SU-DHL-6 (cell line): ENCODE measurements at regions not wholly inside any gene's neighbourhood (a gene's known extent, or its start where the extent isn't known, plus 50 kb on each side); places are given as distances from the start of the nearest gene placed in this dataset.

Experiments
- H2AFZ ChIP-seq: fragments of 200-600 bp; sonication (generic); 2 replicates; pipeline ENCODE4 v1.6.1; 2014; ENCODE audit warnings: low read depth, mild to moderate bottlenecking, moderate library complexity, mixed read lengths, antibody characterized with exemption, low read length; ENCODE audit not compliant: severe bottlenecking
- H3F3A ChIP-seq: fragments of 200-600 bp; shearing (Covaris generic); 2 replicates; pipeline ENCODE4 v1.6.0; 2016; ENCODE audit warnings: antibody characterized with exemption, mild to moderate bottlenecking; ENCODE audit not compliant: insufficient read depth
- H3K27ac ChIP-seq: fragments of 200-600 bp; sonication (generic); 2 replicates; pipeline ENCODE4 v1.5.1; 2016; ENCODE audit warnings: low read depth, mild to moderate bottlenecking, low read length, moderate library complexity, mixed read lengths
- H3K27me3 ChIP-seq: fragments of 200-600 bp; sonication (generic), shearing (Covaris generic); 2 replicates; pipeline ENCODE4 v1.6.0; 2014; ENCODE audit warnings: mild to moderate bottlenecking, low read length
- H3K36me3 ChIP-seq: fragments of 200-600 bp; sonication (generic); 2 replicates; pipeline ENCODE4 v1.6.1; 2014; ENCODE audit warnings: mild to moderate bottlenecking, low read length, mixed read lengths
- H3K4me2 ChIP-seq: fragments of 300-600, 200-600 bp; shearing (Covaris generic), sonication (generic); 2 replicates; pipeline ENCODE4 v1.6.0; 2014; ENCODE audit warnings: low read length, low read depth, mild to moderate bottlenecking; ENCODE audit not compliant: poor library complexity, severe bottlenecking
- H3K4me3 ChIP-seq: fragments of 200-600 bp; sonication (generic); 2 replicates; pipeline ENCODE4 v1.5.1; 2014; ENCODE audit warnings: antibody characterized with exemption, low read length, mild to moderate bottlenecking, mixed read lengths; ENCODE audit not compliant: insufficient read depth, poor library complexity, severe bottlenecking
- H3K79me2 ChIP-seq: fragments of 200-600 bp; sonication (generic); 2 replicates; pipeline ENCODE4 v1.6.1; 2014; ENCODE audit warnings: mild to moderate bottlenecking, low read length, moderate library complexity; ENCODE audit not compliant: insufficient read depth
- H3K9ac ChIP-seq: fragments of 200-600 bp; sonication (generic); 2 replicates; pipeline ENCODE4 v1.7.0; 2014; ENCODE audit warnings: mild to moderate bottlenecking, low read length
- H3K9me2 ChIP-seq: fragments of 200-600 bp; sonication (generic); replicated peaks from 2 replicates; pipeline ENCODE4 v1.6.1; 2014; ENCODE audit warnings: low read length; ENCODE audit not compliant: insufficient read depth
- H3K9me3 ChIP-seq: fragments of 200-600 bp; sonication (generic); 2 replicates; pipeline ENCODE4 v1.6.1; 2014; ENCODE audit warnings: low read length, mixed read lengths; ENCODE audit not compliant: insufficient read depth
- H4K20me1 ChIP-seq: fragments of 200-600 bp; sonication (generic); 2 replicates; pipeline ENCODE4 v1.6.1; 2014; ENCODE audit warnings: low read depth, mild to moderate bottlenecking, antibody characterized with exemption, low read length, moderate library complexity, mixed read lengths
- CTCF ChIP-seq: fragments of 200-600 bp; sonication (generic); IDR thresholded peaks from one replicate; pipeline ENCODE4 v1.5.1; 2017; ENCODE audit warnings: antibody characterized with exemption, mild to moderate bottlenecking, low read length, moderate library complexity; ENCODE audit not compliant: insufficient read depth, poor library complexity, severe bottlenecking
- EZH2phosphoT487 ChIP-seq: fragments of 200-600 bp; sonication (generic), shearing (Covaris generic); conservative IDR thresholded peaks from 2 replicates; pipeline ENCODE4 v1.6.1; 2018; ENCODE audit warnings: mild to moderate bottlenecking, antibody characterized with exemption, low read length, moderate library complexity, mixed read lengths

GRCh38 chr1:222314839-222315238 is 233.1 kb downstream of the HHIPL2 start:
- Histone ChIP-seq H3K27me3 (no peaks in the 10 kb centered on the region), H3K9ac (no peak overlapping the region), H3K9me2 (no peaks in the 10 kb centered on the region), H3K79me2 (no peaks in the 10 kb centered on the region), H3K36me3 (no peaks in the 10 kb centered on the region), H3F3A (no peaks in the 10 kb centered on the region), H3K4me3 (no peak overlapping the region), H3K9me3 (no peaks in the 10 kb centered on the region), H4K20me1 (no peaks in the 10 kb centered on the region), H2AFZ (no peak overlapping the region), H3K27ac (no peak overlapping the region), H3K4me2 (no peak overlapping the region)
- TF ChIP-seq CTCF (no peak), EZH2phosphoT487 (no peak)

GRCh38 chr1:222310836-222311235 is 237.1 kb downstream of the HHIPL2 start:
- Histone ChIP-seq H3K4me3 (no peak overlapping the region), H3K36me3 (no peaks in the 10 kb centered on the region), H3K9ac (no peak overlapping the region), H3K27me3 (no peaks in the 10 kb centered on the region), H3K9me2 (no peaks in the 10 kb centered on the region), H4K20me1 (no peaks in the 10 kb centered on the region), H3K79me2 (no peaks in the 10 kb centered on the region), H3F3A (no peaks in the 10 kb centered on the region), H2AFZ (no peak overlapping the region), H3K4me2 (no peak overlapping the region), H3K9me3 (no peaks in the 10 kb centered on the region), H3K27ac (no peak overlapping the region)
- no peak for TF ChIP-seq CTCF
- TF ChIP-seq EZH2phosphoT487: no peak

- no peaks in the 10 kb centered on the region for H3K9me3 ChIP-seq
- H3K9ac ChIP-seq: no peak overlapping the region
- TF ChIP-seq CTCF (no peak), EZH2phosphoT487 (no peak)
Measured at GRCh38 chr1:222307621-222308020, 240.3 kb downstream of the HHIPL2 start.

More at GRCh38 chr1:222307621-222308020, 240.3 kb downstream of the HHIPL2 start:
- Histone ChIP-seq H2AFZ (no peak overlapping the region), H3K9me2 (no peaks in the 10 kb centered on the region), H3K79me2 (no peaks in the 10 kb centered on the region), H3K4me2 (no peak overlapping the region), H3K27ac (no peak overlapping the region), H3F3A (no peaks in the 10 kb centered on the region), H4K20me1 (no peaks in the 10 kb centered on the region), H3K36me3 (no peaks in the 10 kb centered on the region), H3K27me3 (no peaks in the 10 kb centered on the region), H3K4me3 (no peak overlapping the region)
